A549 (cell line): ENCODE measurements at regions not wholly inside any gene's neighbourhood (a gene's known extent, or its start where the extent isn't known, plus 50 kb on each side); places are given as distances from the start of the nearest gene placed in this dataset.

Source experiments
- ATAC-seq, 2 experiments: fragments of 200-7000 bp in 1 of 2; fragments of >200 bp in 1 of 2; cut with Nextera tagmentation in 1 of 2; cut with Tn5 transposase in 1 of 2; 3 replicates each; pipeline versions ENCODE4 v1.8.0 to v1.9.1; 2018 to 2020; ENCODE audit warnings: mild to moderate bottlenecking in 1 of 2, moderate library complexity in 1 of 2
- CTCF ChIA-PET: fragments of 300-600 bp; sonication (Branson Sonifier 250); formaldehyde crosslinking; extraction: SDS; loops from one replicate; lab custom pipeline; 2021; ENCODE audit warnings: antibody characterized with exemption, inconsistent platforms; lab: Yijun Ruan, JAX
- POLR2A ChIA-PET: fragments of 350-600 bp; formaldehyde crosslinking; extraction: SDS; loops from one replicate; lab custom pipeline; 2021; ENCODE audit warnings: antibody characterized with exemption, inconsistent platforms; lab: Yijun Ruan, JAX
- DNase-seq, 2 experiments: peaks; one replicate each; pipeline versions ENCODE4 v3.0.0 to v3.0.0-alpha.2; 2011 to 2016; ENCODE audit warnings: low read depth in 1 of 2, low spot score in 1 of 2
- FAIRE-seq: peaks from 2 replicates; lab custom pipeline; 2011; peaks lifted over from hg19 to GRCh38; lab: Jason Lieb, UNC
- H3K27ac ChIP-seq, 2 experiments: fragments of >200 bp; sonication (Bioruptor Twin); formaldehyde crosslinking; 3 replicates each; pipeline ENCODE4 v1.5.1; 2016 to 2017
- H3K4me1 ChIP-seq: fragments of >200 bp; sonication (Bioruptor Twin); formaldehyde crosslinking; 3 replicates; pipeline ENCODE4 v1.6.1; 2016
- H3K4me2 ChIP-seq: fragments of >200 bp; sonication (Bioruptor Twin); formaldehyde crosslinking; 3 replicates; pipeline ENCODE4 v1.6.1; 2016
- H3K4me3 ChIP-seq: fragments of >200 bp; sonication (Bioruptor Twin); formaldehyde crosslinking; 3 replicates; pipeline ENCODE4 v1.5.1; 2016
- H3K9me3 ChIP-seq: fragments of >200 bp; sonication (Bioruptor Twin); formaldehyde crosslinking; 3 replicates; pipeline ENCODE4 v1.6.1; 2016
- CBX2 ChIP-seq: fragments of 200-600 bp; sonication (generic); IDR thresholded peaks from 2 replicates; pipeline ENCODE4 v1.6.1; 2016; ENCODE audit warnings: low read depth, mild to moderate bottlenecking, borderline replicate concordance
- CHD4 ChIP-seq: fragments of 200-600 bp; sonication (generic); IDR thresholded peaks from 2 replicates; pipeline ENCODE4 v1.6.1; 2016; ENCODE audit warnings: antibody characterized with exemption, mild to moderate bottlenecking, borderline replicate concordance
- EHF ChIP-seq: fragments of 250-450 bp; sonication (Bioruptor Pico); IDR thresholded peaks from 2 replicates; pipeline ENCODE4 v1.5.0; 2020; ENCODE audit warnings: mild to moderate bottlenecking
- EP300 ChIP-seq, 2 experiments: fragments of >200 bp; sonication (Bioruptor Twin); formaldehyde crosslinking; IDR thresholded peaks; 2 replicates in 1 of 2; 3 replicates in 1 of 2; pipeline ENCODE4 v1.6.1; 2016 to 2017
- FOSL2 ChIP-seq, 2 experiments: fragments of 450-650 bp in 1 of 2; fragments of >200 bp in 1 of 2; sonication (Bioruptor Twin) in 1 of 2; formaldehyde crosslinking; IDR thresholded peaks; 2 replicates each; pipeline versions ENCODE4 v1.5.0 to v1.6.1; 2016 to 2020; ENCODE audit warnings: mild to moderate bottlenecking in 1 of 2, moderate library complexity in 1 of 2
- FOXS1 ChIP-seq: fragments of 250-450 bp; sonication (Bioruptor Pico); IDR thresholded peaks from 2 replicates; pipeline ENCODE4 v1.5.0; 2020; ENCODE audit warnings: mild to moderate bottlenecking, moderate library complexity
- JUNB ChIP-seq: fragments of >200 bp; sonication (Bioruptor Twin); formaldehyde crosslinking; IDR thresholded peaks from 2 replicates; pipeline ENCODE4 v1.6.1; 2016
- KDM5A ChIP-seq: fragments of 200-600 bp; sonication (generic); IDR thresholded peaks from 2 replicates; pipeline ENCODE4 v1.6.1; 2016; ENCODE audit warnings: antibody characterized with exemption, mild to moderate bottlenecking
- MAFK ChIP-seq: fragments of 450-650 bp; IDR thresholded peaks from 2 replicates; pipeline ENCODE4 v1.6.1; 2014; ENCODE audit not compliant: partially characterized antibody
- NPAS2 ChIP-seq: fragments of 250-450 bp; sonication (Bioruptor Pico); IDR thresholded peaks from 2 replicates; pipeline ENCODE4 v1.8.0; 2022; ENCODE audit warnings: mild to moderate bottlenecking, moderate library complexity, borderline replicate concordance
- POLR2A ChIP-seq: IDR thresholded peaks from 2 replicates; pipeline ENCODE4 v1.6.1; 2012; ENCODE audit warnings: mild to moderate bottlenecking, low read length
- POLR2AphosphoS2 ChIP-seq: conservative IDR thresholded peaks from 2 replicates; pipeline ENCODE4 v1.6.1; 2012; ENCODE audit warnings: low read length, improper control_type of control experiment, inconsistent platforms
- RAD21 ChIP-seq, 2 experiments: fragments of >200 bp in 1 of 2; sonication (Bioruptor Twin) in 1 of 2; formaldehyde crosslinking in 1 of 2; IDR thresholded peaks in 1 of 2; conservative IDR thresholded peaks in 1 of 2; 2 replicates in 1 of 2; 3 replicates in 1 of 2; pipeline ENCODE4 v1.6.1; 2012 to 2018; ENCODE audit warnings: inconsistent platforms in 1 of 2
- RARB ChIP-seq: fragments of 250-450 bp; sonication (Bioruptor Pico); IDR thresholded peaks from 2 replicates; pipeline ENCODE4 v1.8.0; 2021; ENCODE audit warnings: mild to moderate bottlenecking, moderate library complexity
- RNF2 ChIP-seq: fragments of 200-600 bp; sonication (generic); IDR thresholded peaks from 2 replicates; pipeline ENCODE4 v1.6.1; 2016; ENCODE audit warnings: low read depth, mild to moderate bottlenecking, antibody characterized with exemption, moderate library complexity, borderline replicate concordance
- TFCP2L1 ChIP-seq: fragments of 250-450 bp; sonication (Bioruptor Pico); IDR thresholded peaks from 2 replicates; pipeline ENCODE4 v1.5.0; 2021; ENCODE audit warnings: mild to moderate bottlenecking
- TP53 ChIP-seq: fragments of 250-450 bp; sonication (Bioruptor Pico); IDR thresholded peaks from 2 replicates; pipeline ENCODE4 v1.5.0; 2021; ENCODE audit warnings: mild to moderate bottlenecking, moderate library complexity
- ZC3H11A ChIP-seq: fragments of 450-650 bp; IDR thresholded peaks from 2 replicates; pipeline ENCODE4 v1.6.1; 2014; ENCODE audit warnings: antibody characterized with exemption, mild to moderate bottlenecking
- ZFP36 ChIP-seq: fragments of 450-650 bp; IDR thresholded peaks from 2 replicates; pipeline ENCODE4 v1.6.1; 2014; ENCODE audit warnings: borderline replicate concordance; ENCODE audit not compliant: partially characterized antibody
- ZSCAN20 ChIP-seq: fragments of 250-450 bp; sonication (Bioruptor Pico); IDR thresholded peaks from 2 replicates; pipeline ENCODE4 v1.8.0; 2022; ENCODE audit warnings: mild to moderate bottlenecking, moderate library complexity
- WGBS: methylation state at CpG from one replicate; pipeline ENCODE4 v1.1.6; 2017; ENCODE audit errors: missing lambda C conversion rate; 5-methylcytosine and 5-hydroxymethylcytosine counted together
- TF ChIP-seq, protein P1 (sequence below): fragments of 250-450 bp; sonication (Bioruptor Pico); IDR thresholded peaks from 2 replicates; pipeline ENCODE4 v1.5.0; 2020; ENCODE audit warnings: low read depth, mild to moderate bottlenecking, moderate library complexity
- TF ChIP-seq, protein P2 (sequence below): IDR thresholded peaks from 2 replicates; pipeline ENCODE4 v1.6.1; 2012
- TF ChIP-seq, protein P3 (sequence below): fragments of 150-350 bp; IDR thresholded peaks from 2 replicates; pipeline ENCODE4 v1.6.1; 2014; ENCODE audit warnings: low read depth, mild to moderate bottlenecking, low read length
- TF ChIP-seq, protein P4 (sequence below): fragments of >200 bp; sonication (Bioruptor Twin); formaldehyde crosslinking; IDR thresholded peaks from 2 replicates; pipeline ENCODE4 v1.6.1; 2016
- TF ChIP-seq, protein P5 (sequence below): fragments of >200 bp; sonication (Bioruptor Twin); formaldehyde crosslinking; IDR thresholded peaks from 3 replicates; pipeline ENCODE4 v1.6.1; 2016

DNA sequence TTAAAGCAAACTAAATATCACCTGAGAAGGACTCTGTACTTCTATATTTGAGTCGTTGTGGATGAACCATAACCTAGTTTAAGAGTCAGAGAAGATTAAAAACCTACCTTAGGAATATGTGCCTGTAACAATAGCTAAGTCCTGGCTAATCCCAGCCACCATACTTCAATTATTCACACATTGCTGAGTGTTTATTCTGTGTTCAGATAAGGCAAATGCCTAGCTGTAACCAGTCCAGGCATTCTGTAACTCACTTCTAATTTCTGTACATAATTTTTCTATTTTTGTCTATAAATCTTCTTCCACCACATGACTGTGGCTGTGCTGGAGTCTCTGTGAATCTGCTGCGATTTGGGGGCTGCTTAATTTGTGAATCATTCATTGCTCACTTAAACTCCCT, 441.9 kb upstream of the ADAMTS5 start:
- WGBS, result 0% methylated on average over 2 of the region's 2 CpGs

DNA sequence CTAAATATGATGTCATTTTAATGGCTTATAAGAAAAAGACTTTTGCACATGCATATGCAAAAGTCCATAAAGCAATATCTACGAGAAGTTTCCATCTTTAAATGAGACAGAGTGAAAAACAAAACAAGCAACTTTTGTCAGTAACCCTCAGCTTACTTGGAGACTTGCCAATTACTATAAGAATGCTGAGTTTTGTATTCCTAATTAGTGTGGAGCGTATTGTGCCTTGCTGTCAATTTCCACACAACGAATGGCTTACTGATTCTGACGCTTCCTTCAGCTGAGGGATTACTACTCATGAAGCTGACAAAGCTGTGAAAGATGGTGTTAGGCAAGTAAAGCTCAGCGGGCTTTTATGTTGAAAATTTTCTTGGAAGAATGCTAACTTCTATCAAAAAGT, 440.4 kb upstream of the ADAMTS5 start:
- H3K4me3 ChIP-seq, result no peak overlapping the region
- TF ChIP-seq ZFP36 (no peak), CHD4 (no peak), CBX2 (no peak), KDM5A (no peak), TP53 (no peak), POLR2AphosphoS2 (no peak), POLR2A (no peak), FOXS1 (CRISPR knock-in tag) (no peak), RAD21 (conservative IDR thresholded peaks at IDR 0.05 in 1 of 2, IDR thresholded peaks at IDR 0.05 in 1 of 2) (no peak), EHF (no peak), ZC3H11A (no peak), RNF2 (no peak), MAFK (no peak), ZSCAN20 (CRISPR knock-in tag) (no peak)
- TF ChIP-seq, protein P1, sequence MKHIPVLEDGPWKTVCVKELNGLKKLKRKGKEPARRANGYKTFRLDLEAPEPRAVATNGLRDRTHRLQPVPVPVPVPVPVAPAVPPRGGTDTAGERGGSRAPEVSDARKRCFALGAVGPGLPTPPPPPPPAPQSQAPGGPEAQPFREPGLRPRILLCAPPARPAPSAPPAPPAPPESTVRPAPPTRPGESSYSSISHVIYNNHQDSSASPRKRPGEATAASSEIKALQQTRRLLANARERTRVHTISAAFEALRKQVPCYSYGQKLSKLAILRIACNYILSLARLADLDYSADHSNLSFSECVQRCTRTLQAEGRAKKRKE, result no peak
- TF ChIP-seq, protein P2, sequence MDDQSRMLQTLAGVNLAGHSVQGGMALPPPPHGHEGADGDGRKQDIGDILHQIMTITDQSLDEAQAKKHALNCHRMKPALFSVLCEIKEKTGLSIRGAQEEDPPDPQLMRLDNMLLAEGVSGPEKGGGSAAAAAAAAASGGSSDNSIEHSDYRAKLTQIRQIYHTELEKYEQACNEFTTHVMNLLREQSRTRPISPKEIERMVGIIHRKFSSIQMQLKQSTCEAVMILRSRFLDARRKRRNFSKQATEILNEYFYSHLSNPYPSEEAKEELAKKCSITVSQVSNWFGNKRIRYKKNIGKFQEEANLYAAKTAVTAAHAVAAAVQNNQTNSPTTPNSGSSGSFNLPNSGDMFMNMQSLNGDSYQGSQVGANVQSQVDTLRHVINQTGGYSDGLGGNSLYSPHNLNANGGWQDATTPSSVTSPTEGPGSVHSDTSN, result no peak
- TF ChIP-seq, protein P3, sequence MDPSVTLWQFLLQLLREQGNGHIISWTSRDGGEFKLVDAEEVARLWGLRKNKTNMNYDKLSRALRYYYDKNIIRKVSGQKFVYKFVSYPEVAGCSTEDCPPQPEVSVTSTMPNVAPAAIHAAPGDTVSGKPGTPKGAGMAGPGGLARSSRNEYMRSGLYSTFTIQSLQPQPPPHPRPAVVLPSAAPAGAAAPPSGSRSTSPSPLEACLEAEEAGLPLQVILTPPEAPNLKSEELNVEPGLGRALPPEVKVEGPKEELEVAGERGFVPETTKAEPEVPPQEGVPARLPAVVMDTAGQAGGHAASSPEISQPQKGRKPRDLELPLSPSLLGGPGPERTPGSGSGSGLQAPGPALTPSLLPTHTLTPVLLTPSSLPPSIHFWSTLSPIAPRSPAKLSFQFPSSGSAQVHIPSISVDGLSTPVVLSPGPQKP, result no peak

More for the DNA sequence above, 441.9 kb upstream of the ADAMTS5 start:
- CTCF ChIA-PET, result no interaction called here
- H3K9me3 ChIP-seq, result no peaks in the 10 kb centered on the region
- no peaks in the 10 kb centered on the region for H3K4me1 ChIP-seq
- ATAC-seq, result no peak
- POLR2A ChIA-PET, result no interaction called here
- FAIRE-seq, result no peak
- no peak overlapping the region for H3K4me2 ChIP-seq
- no peak for TF ChIP-seq TFCP2L1 (CRISPR knock-in tag)
- no peak for TF ChIP-seq KDM5A
- no peak for TF ChIP-seq ZSCAN20 (CRISPR knock-in tag)
- no peak for TF ChIP-seq EP300 (IDR thresholded peaks at IDR 0.05)
- TF ChIP-seq, protein P4, sequence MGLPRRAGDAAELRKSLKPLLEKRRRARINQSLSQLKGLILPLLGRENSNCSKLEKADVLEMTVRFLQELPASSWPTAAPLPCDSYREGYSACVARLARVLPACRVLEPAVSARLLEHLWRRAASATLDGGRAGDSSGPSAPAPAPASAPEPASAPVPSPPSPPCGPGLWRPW, result no peak
- H3K27ac ChIP-seq, result no peak overlapping the region
- no peak for DNase-seq
- no peak overlapping the region for H3K4me3 ChIP-seq

DNA sequence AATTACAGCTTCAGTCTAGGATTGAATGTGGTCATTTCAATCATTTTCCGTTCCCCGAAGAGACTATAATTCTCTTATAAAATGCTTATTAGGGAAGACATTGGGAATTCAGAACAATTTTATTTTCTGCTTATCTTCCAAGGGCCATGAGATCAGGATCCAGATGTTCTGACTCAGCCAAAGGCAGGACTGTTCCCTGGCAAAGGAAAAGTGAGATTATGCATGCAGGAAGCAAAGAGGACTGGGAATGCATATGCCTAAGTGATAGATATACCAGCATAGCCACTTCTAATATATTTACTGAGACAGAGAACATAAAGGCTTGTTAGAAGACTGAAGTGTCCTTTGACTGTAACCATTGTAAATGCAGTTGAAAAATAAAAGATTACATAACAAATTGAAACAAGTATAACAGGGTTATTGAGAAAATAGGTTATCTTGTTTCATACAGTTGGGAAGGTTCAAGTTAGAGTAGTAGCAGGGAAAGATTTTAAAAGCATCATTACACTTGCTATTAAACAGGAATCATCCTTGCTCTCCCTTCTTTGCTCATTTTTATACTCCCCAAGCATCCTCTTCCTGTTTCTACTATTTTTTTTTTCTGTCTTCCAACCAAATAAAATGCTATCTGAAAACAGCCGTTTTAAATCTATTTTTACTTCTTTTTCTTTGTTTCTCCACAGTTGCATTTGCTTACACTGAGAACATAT, 439.6 kb upstream of the ADAMTS5 start:
- no peak for ATAC-seq

More for the DNA sequence above, 440.4 kb upstream of the ADAMTS5 start:
- Histone ChIP-seq H3K4me2 (no peak overlapping the region), H3K9me3 (no peaks in the 10 kb centered on the region), H3K27ac (no peak overlapping the region), H3K4me1 (no peaks in the 10 kb centered on the region)
- DNase-seq (no peak), FAIRE-seq (no peak), ATAC-seq (no peak)
- ChIA-PET POLR2A (no interaction called here), CTCF (no interaction called here)
- 2% methylated on average over 5 of the region's 5 CpGs for WGBS

More for the DNA sequence above, 439.6 kb upstream of the ADAMTS5 start:
- 3% methylated on average over 3 of the region's 3 CpGs for WGBS
- H3K4me3 ChIP-seq, result no peak overlapping the region
- CTCF ChIA-PET, result no interaction called here
- FAIRE-seq, result no peak
- POLR2A ChIA-PET, result no interaction called here
- no peaks in the 10 kb centered on the region for H3K9me3 ChIP-seq
- TF ChIP-seq, protein P3, result no peak
- TF ChIP-seq JUNB (no peak), NPAS2 (no peak), FOSL2 (IDR thresholded peaks at IDR 0.05) (no peak), FOSL2 (CRISPR knock-in tag; IDR thresholded peaks at IDR 0.05) (no peak), EP300 (IDR thresholded peaks at IDR 0.05) (no peak), RARB (CRISPR knock-in tag) (no peak), POLR2A (no peak), ZFP36 (no peak)
- TF ChIP-seq, protein P5, sequence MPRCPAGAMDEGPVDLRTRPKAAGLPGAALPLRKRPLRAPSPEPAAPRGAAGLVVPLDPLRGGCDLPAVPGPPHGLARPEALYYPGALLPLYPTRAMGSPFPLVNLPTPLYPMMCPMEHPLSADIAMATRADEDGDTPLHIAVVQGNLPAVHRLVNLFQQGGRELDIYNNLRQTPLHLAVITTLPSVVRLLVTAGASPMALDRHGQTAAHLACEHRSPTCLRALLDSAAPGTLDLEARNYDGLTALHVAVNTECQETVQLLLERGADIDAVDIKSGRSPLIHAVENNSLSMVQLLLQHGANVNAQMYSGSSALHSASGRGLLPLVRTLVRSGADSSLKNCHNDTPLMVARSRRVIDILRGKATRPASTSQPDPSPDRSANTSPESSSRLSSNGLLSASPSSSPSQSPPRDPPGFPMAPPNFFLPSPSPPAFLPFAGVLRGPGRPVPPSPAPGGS, result no peak
- TF ChIP-seq, protein P4, result no peak
- no peak overlapping the region for H3K4me2 ChIP-seq
- H3K4me1 ChIP-seq, result no peaks in the 10 kb centered on the region
- no peak for DNase-seq
- H3K27ac ChIP-seq, result no peak overlapping the region
